GM23338 (cell line): ENCODE measurements at regions not wholly inside any gene's neighbourhood (a gene's known extent, or its start where the extent isn't known, plus 50 kb on each side); places are given as distances from the start of the nearest gene placed in this dataset.

Experiments
- ATAC-seq: fragments of 200-7000 bp; cut with Tn5 transposase; 3 replicates; pipeline ENCODE4 v1.9.1; 2020
- DNase-seq: peaks from one replicate; pipeline ENCODE4 v3.0.0-alpha.2; 2015; ENCODE audit warnings: low spot score
- H2AFZ ChIP-seq: fragments of 200-600 bp; sonication (generic); 2 replicates; pipeline ENCODE4 v1.8.0; 2016; ENCODE audit warnings: antibody characterized with exemption, mild to moderate bottlenecking, moderate library complexity
- H3F3A ChIP-seq: fragments of 200-600 bp; sonication (generic); replicated peaks from 2 replicates; pipeline ENCODE4 v1.8.0; 2017; ENCODE audit warnings: antibody characterized with exemption, mixed run types, low read depth
- H3K27ac ChIP-seq: fragments of 200-600 bp; sonication (generic); 2 replicates; pipeline ENCODE4 v1.6.1; 2016; ENCODE audit warnings: low read depth
- H3K27me3 ChIP-seq: fragments of 200-600 bp; sonication (generic); 2 replicates; pipeline ENCODE4 v1.8.0; 2016; ENCODE audit warnings: mild to moderate bottlenecking, mixed run types, moderate library complexity; ENCODE audit not compliant: insufficient read depth
- H3K36me3 ChIP-seq: fragments of 200-600 bp; sonication (generic); 2 replicates; pipeline ENCODE4 v1.8.0; 2016; ENCODE audit warnings: mild to moderate bottlenecking; ENCODE audit not compliant: insufficient read depth
- H3K4me1 ChIP-seq: fragments of 200-600 bp; sonication (generic); 2 replicates; pipeline ENCODE4 v1.8.0; 2016; ENCODE audit warnings: mild to moderate bottlenecking, moderate library complexity; ENCODE audit not compliant: insufficient read depth
- H3K4me2 ChIP-seq: fragments of 200-600 bp; sonication (generic); 2 replicates; pipeline ENCODE4 v1.7.1; 2017; ENCODE audit warnings: mixed run types
- H3K4me3 ChIP-seq: fragments of 200-600 bp; sonication (generic); 2 replicates; pipeline ENCODE4 v1.6.1; 2016; ENCODE audit warnings: mixed run types
- H3K79me2 ChIP-seq: fragments of 200-600 bp; sonication (generic); replicated peaks from 2 replicates; pipeline ENCODE4 v1.8.0; 2017; ENCODE audit warnings: mild to moderate bottlenecking; ENCODE audit not compliant: insufficient read depth
- H3K9me2 ChIP-seq: fragments of 200-600 bp; sonication (generic); 2 replicates; pipeline ENCODE4 v1.8.0; 2017; ENCODE audit not compliant: insufficient read depth
- H4K20me1 ChIP-seq: fragments of 200-600 bp; sonication (generic); replicated peaks from 2 replicates; pipeline ENCODE4 v1.8.0; 2017; ENCODE audit warnings: mild to moderate bottlenecking; ENCODE audit not compliant: insufficient read depth
- H3K27ac Mint-ChIP-seq: 2 replicates; pipeline ENCODE4 v1.8.0; 2020; ENCODE audit warnings: inconsistent platforms, mild to moderate bottlenecking, moderate library complexity, mixed read lengths
- H3K27me3 Mint-ChIP-seq: 3 replicates; pipeline ENCODE4 v1.8.0; 2022; ENCODE audit warnings: low read depth, mild to moderate bottlenecking, moderate library complexity, mixed read lengths, inconsistent platforms; ENCODE audit not compliant: insufficient read depth, poor library complexity
- H3K36me3 Mint-ChIP-seq: 3 replicates; pipeline ENCODE4 v1.8.0; 2021; ENCODE audit warnings: low read depth, mild to moderate bottlenecking, inconsistent platforms, moderate library complexity, mixed read lengths
- H3K4me1 Mint-ChIP-seq: 3 replicates; pipeline ENCODE4 v1.8.0; 2020; ENCODE audit warnings: mild to moderate bottlenecking, inconsistent platforms, mixed read lengths
- H3K4me3 Mint-ChIP-seq: 3 replicates; pipeline ENCODE4 v1.8.0; 2021; ENCODE audit warnings: moderate library complexity, mild to moderate bottlenecking, inconsistent platforms, mixed read lengths
- H3K9me3 Mint-ChIP-seq: 3 replicates; pipeline ENCODE4 v1.8.0; 2020; ENCODE audit warnings: moderate library complexity, mild to moderate bottlenecking, inconsistent platforms, mixed read lengths
- JUNB ChIP-seq: IDR thresholded peaks from one replicate; pipeline ENCODE4 v1.6.1; 2016; ENCODE audit warnings: antibody characterized with exemption; ENCODE audit not compliant: unreplicated experiment
- STAT1 ChIP-seq: IDR thresholded peaks from one replicate; pipeline ENCODE4 v1.6.1; 2016; ENCODE audit warnings: antibody characterized with exemption; ENCODE audit not compliant: unreplicated experiment
- ZNF331 ChIP-seq: fragments of 250-450 bp; sonication (Bioruptor Pico); IDR thresholded peaks from 2 replicates; pipeline ENCODE4 v1.5.0; 2020; ENCODE audit warnings: low read depth, mild to moderate bottlenecking, moderate library complexity
- TF ChIP-seq, protein P1 (sequence below): IDR thresholded peaks from one replicate; pipeline ENCODE4 v1.6.1; 2018; ENCODE audit warnings: antibody characterized with exemption; ENCODE audit not compliant: unreplicated experiment
- TF ChIP-seq, protein P2 (sequence below): IDR thresholded peaks from 2 replicates; pipeline ENCODE4 v1.6.1; 2016; ENCODE audit warnings: antibody characterized with exemption
- TF ChIP-seq, protein P3 (sequence below): fragments of 250-450 bp; sonication (Bioruptor Pico); IDR thresholded peaks from 2 replicates; pipeline ENCODE4 v1.5.0; 2020; ENCODE audit warnings: mild to moderate bottlenecking, moderate library complexity

DNA sequence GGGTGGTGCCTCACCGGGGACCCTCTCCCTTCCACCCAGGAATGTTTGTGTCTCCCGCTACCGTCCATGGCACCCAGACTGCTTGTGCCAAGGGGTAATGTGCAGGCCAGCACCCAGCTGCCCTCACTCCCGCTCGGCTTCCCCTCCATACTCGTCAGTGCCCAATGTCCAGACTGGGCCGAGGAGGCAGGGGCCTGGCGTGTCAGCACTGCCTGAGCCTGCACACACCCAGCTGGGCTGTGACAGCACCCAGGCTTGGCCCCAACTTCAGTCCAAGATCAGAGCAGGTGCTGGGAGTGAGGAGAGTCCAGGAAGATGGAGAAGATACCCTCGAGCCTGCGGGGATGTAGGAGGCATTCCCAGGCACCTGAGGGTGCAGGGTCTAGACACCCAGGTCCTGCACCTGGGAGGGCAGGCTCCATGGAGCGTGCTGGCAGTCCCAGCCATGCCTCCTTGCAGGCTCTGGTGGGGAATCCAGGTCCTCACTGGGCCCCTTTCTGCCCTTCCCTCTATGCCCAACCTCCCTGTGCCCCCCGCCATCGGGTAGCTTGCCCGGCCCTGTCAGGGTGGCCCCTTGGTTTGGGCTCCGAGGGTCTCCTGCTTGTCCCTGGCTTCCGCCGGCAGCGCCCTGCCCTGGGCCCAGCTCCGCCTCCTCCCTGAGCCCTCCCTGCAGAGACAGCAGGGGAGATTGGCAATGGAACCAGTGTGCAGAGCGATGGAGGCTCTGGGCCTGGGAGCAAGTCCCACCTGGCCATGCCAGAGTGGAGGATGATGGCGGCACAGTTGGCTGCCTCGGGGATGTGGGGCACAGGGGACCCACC lies 250.8 kb upstream of the EDIL3 start:
- H3K27ac Mint-ChIP-seq: no peak overlapping the region
- H3K9me3 Mint-ChIP-seq: no peaks in the 10 kb centered on the region; the same call in 2 of the 3 replicates
- Histone ChIP-seq H3K79me2 (no peaks in the 10 kb centered on the region), H3F3A (no peaks in the 10 kb centered on the region), H2AFZ (peak overlapping the region; percentile 89; the same call in 1 of the 2 replicates), H3K4me1 (no peaks in the 10 kb centered on the region; the same call in 1 of the 2 replicates), H3K4me3 (no peak overlapping the region), H3K36me3 (no peaks in the 10 kb centered on the region), H3K4me2 (no peak overlapping the region), H4K20me1 (no peaks in the 10 kb centered on the region), H3K9me2 (no peaks in the 10 kb centered on the region), H3K27ac (no peak overlapping the region), H3K27me3 (no peaks in the 10 kb centered on the region)
- DNase-seq (no peak), ATAC-seq (no peak)
- H3K36me3 Mint-ChIP-seq: no peaks in the 10 kb centered on the region
- no peaks in the 10 kb centered on the region for H3K27me3 Mint-ChIP-seq
- peaks cover 8% of the 10 kb centered on the region; the same call in 1 of the 3 replicates for H3K4me1 Mint-ChIP-seq
- H3K4me3 Mint-ChIP-seq: no peak overlapping the region
- TF ChIP-seq, protein P1, sequence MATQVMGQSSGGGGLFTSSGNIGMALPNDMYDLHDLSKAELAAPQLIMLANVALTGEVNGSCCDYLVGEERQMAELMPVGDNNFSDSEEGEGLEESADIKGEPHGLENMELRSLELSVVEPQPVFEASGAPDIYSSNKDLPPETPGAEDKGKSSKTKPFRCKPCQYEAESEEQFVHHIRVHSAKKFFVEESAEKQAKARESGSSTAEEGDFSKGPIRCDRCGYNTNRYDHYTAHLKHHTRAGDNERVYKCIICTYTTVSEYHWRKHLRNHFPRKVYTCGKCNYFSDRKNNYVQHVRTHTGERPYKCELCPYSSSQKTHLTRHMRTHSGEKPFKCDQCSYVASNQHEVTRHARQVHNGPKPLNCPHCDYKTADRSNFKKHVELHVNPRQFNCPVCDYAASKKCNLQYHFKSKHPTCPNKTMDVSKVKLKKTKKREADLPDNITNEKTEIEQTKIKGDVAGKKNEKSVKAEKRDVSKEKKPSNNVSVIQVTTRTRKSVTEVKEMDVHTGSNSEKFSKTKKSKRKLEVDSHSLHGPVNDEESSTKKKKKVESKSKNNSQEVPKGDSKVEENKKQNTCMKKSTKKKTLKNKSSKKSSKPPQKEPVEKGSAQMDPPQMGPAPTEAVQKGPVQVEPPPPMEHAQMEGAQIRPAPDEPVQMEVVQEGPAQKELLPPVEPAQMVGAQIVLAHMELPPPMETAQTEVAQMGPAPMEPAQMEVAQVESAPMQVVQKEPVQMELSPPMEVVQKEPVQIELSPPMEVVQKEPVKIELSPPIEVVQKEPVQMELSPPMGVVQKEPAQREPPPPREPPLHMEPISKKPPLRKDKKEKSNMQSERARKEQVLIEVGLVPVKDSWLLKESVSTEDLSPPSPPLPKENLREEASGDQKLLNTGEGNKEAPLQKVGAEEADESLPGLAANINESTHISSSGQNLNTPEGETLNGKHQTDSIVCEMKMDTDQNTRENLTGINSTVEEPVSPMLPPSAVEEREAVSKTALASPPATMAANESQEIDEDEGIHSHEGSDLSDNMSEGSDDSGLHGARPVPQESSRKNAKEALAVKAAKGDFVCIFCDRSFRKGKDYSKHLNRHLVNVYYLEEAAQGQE: no peak
- TF ChIP-seq JUNB (no peak), ZNF331 (CRISPR knock-in tag) (no peak), STAT1 (no peak)
- TF ChIP-seq, protein P2, sequence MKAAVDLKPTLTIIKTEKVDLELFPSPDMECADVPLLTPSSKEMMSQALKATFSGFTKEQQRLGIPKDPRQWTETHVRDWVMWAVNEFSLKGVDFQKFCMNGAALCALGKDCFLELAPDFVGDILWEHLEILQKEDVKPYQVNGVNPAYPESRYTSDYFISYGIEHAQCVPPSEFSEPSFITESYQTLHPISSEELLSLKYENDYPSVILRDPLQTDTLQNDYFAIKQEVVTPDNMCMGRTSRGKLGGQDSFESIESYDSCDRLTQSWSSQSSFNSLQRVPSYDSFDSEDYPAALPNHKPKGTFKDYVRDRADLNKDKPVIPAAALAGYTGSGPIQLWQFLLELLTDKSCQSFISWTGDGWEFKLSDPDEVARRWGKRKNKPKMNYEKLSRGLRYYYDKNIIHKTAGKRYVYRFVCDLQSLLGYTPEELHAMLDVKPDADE: no peak
- TF ChIP-seq, protein P3, sequence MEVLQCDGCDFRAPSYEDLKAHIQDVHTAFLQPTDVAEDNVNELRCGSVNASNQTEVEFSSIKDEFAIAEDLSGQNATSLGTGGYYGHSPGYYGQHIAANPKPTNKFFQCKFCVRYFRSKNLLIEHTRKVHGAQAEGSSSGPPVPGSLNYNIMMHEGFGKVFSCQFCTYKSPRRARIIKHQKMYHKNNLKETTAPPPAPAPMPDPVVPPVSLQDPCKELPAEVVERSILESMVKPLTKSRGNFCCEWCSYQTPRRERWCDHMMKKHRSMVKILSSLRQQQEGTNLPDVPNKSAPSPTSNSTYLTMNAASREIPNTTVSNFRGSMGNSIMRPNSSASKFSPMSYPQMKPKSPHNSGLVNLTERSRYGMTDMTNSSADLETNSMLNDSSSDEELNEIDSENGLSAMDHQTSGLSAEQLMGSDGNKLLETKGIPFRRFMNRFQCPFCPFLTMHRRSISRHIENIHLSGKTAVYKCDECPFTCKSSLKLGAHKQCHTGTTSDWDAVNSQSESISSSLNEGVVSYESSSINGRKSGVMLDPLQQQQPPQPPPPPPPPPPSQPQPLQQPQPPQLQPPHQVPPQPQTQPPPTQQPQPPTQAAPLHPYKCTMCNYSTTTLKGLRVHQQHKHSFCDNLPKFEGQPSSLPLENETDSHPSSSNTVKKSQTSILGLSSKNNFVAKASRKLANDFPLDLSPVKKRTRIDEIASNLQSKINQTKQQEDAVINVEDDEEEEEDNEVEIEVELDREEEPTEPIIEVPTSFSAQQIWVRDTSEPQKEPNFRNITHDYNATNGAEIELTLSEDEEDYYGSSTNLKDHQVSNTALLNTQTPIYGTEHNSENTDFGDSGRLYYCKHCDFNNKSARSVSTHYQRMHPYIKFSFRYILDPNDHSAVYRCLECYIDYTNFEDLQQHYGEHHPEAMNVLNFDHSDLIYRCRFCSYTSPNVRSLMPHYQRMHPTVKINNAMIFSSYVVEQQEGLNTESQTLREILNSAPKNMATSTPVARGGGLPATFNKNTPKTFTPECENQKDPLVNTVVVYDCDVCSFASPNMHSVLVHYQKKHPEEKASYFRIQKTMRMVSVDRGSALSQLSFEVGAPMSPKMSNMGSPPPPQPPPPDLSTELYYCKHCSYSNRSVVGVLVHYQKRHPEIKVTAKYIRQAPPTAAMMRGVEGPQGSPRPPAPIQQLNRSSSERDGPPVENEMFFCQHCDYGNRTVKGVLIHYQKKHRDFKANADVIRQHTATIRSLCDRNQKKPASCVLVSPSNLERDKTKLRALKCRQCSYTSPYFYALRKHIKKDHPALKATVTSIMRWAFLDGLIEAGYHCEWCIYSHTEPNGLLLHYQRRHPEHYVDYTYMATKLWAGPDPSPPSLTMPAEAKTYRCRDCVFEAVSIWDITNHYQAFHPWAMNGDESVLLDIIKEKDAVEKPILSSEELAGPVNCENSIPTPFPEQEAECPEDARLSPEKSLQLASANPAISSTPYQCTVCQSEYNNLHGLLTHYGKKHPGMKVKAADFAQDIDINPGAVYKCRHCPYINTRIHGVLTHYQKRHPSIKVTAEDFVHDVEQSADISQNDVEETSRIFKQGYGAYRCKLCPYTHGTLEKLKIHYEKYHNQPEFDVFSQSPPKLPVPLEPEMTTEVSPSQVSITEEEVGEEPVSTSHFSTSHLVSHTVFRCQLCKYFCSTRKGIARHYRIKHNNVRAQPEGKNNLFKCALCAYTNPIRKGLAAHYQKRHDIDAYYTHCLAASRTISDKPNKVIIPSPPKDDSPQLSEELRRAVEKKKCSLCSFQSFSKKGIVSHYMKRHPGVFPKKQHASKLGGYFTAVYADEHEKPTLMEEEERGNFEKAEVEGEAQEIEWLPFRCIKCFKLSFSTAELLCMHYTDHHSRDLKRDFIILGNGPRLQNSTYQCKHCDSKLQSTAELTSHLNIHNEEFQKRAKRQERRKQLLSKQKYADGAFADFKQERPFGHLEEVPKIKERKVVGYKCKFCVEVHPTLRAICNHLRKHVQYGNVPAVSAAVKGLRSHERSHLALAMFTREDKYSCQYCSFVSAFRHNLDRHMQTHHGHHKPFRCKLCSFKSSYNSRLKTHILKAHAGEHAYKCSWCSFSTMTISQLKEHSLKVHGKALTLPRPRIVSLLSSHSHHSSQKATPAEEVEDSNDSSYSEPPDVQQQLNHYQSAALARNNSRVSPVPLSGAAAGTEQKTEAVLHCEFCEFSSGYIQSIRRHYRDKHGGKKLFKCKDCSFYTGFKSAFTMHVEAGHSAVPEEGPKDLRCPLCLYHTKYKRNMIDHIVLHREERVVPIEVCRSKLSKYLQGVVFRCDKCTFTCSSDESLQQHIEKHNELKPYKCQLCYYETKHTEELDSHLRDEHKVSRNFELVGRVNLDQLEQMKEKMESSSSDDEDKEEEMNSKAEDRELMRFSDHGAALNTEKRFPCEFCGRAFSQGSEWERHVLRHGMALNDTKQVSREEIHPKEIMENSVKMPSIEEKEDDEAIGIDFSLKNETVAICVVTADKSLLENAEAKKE: no peak
